HG02870 (cell line): ENCODE measurements at regions not wholly inside any gene's neighbourhood (a gene's known extent, or its start where the extent isn't known, plus 50 kb on each side); places are given as distances from the start of the nearest gene placed in this dataset.
"Not testable (repeated sequence)": the region's sequence is repeated elsewhere in the genome, so short reads cannot be mapped to it uniquely, and the experiment has no call there.

Source experiments
- ATAC-seq: cut with Tn5 transposase; IDR thresholded peaks from one replicate; pipeline ENCODE4 v1.9.1; 2021; ENCODE audit warnings: mild to moderate bottlenecking, moderate library complexity; ENCODE audit not compliant: unreplicated experiment

DNA sequence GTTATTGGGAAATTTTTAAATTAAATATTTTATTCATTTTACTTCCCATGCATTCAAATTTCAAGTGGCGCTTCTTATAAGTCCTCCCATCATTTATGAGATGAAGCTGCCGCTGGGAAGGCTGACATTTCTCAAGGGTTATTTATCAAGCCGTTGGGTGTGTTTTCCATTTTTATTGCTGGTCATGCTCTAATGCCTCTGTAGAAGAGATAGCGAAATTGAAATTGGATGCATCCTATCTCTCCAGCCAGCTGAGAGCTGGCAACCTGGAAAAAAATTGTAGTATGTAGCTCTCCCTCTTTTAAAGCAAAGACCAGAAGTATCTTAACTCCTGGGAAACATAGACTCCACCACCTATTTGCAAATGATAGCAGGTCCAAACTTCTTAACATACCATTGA is 135.9 kb downstream of the C6orf118 start:
- no peak for ATAC-seq

DNA sequence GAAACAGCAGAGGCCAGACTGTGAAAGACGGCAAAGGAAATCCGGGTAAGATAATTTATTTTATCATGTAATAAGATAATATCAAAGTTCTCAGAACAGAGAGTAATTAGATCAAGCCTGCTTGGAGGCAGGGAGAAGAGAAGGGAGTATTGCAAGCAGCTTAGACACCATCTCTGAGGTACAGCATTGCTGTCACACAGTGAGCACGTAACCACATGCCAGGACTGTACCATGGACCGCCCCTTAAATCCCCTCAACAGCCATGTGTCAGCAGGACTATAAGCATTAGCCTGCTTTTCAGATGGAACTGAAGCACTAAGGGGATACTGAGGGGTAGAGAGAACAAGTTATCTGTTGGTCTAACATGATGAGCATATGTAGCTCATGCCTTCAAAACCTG is 141.5 kb downstream of the C6orf118 start:
- no peak for ATAC-seq

DNA sequence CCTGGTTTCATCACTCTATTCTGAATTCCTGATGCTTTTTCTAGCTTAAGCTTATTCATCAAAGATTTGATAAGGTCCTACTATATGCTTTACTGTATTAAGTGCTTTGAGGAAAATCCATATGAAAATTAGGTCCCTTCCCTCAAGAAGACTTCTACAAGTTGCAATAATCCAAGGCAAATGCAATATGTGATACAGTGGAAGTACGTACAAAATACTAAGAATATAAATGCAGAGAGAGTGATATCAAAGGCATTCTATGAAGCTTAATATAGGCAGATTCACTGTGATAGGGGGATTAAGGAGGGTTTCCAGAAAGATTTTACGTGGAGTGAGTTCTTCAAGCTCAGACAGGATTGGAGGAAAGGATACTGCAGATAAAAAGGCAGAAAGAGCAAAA is 142.1 kb downstream of the C6orf118 start:
- no peak for ATAC-seq

DNA sequence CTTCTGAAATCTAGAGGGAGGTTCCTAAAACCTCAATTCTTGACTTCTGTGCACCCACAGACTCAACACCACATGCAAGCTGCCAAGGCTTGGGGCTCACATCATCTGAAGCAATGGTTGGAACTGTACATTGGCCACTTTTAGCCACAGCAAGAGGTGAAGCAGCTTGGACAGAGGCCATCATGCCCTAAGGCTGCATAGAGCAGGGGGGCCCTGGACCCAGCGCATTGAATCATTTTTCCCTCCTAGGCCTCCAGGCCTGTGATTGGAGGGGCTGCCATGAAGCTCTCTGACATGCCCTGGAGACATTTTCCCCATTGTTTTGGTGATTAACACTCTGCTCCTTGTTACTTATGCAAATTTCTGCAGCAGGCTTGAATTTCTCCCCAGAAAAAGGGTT is 145.9 kb downstream of the C6orf118 start:
- ATAC-seq, result no peak

DNA sequence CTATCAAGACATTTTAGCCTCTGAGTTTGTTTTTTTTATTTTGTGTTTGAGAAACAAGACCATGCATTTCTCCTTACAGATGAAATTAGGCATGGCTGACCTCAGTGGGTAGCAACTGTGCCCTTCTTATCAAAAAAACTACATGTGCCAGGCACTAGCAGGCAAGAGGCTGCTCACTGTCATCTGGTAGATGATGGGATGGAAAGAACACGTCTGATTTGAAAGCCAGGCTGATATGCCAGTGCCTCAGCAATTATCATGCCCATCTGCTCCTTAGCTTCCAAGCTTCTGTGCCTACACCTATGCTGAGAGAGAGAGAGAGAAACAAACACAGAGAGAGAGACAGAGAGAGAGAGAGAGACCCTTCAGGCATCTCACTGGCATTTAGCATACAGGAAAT is 149.9 kb downstream of the C6orf118 start:
- ATAC-seq, result no peak

DNA sequence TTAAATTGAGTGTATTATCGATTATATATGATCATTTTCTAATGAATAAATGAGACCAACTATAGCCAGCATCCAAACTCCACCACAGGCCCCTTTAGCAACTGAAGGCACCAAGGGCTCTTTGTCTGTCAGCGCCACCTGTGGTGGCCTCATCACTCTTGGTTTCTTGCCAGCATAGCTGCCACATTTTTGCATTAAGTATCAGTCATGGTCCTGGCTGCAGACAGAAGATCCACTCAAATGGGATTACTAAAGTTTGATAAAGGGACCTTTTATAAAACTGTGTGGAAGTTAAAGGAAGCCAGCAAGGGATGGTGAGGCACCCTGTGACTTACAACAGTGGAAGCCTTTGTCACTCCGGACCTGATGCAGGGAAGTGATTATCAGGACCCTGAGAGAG is 162.9 kb downstream of the C6orf118 start:
- ATAC-seq, result no peak

DNA sequence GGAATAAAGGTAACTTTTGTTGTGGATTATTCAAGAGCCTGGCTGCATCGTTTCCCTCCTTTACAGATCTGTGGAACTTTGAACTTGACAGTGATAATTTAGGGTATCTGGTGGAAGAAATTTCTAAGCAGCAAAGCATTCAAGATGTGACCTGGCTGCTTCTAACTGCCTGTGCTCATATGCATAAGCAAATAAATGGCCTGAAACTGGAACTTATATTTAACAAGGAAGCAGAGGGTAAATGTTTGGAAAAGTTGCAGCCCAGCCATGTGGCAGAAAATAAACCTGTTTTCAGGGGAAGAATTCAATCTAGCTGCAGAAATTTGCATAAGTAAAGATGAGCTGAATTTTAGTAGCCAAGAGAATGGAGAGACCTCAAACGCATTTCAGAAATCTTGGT is 173.5 kb downstream of the C6orf118 start:
- ATAC-seq, result no peak

DNA sequence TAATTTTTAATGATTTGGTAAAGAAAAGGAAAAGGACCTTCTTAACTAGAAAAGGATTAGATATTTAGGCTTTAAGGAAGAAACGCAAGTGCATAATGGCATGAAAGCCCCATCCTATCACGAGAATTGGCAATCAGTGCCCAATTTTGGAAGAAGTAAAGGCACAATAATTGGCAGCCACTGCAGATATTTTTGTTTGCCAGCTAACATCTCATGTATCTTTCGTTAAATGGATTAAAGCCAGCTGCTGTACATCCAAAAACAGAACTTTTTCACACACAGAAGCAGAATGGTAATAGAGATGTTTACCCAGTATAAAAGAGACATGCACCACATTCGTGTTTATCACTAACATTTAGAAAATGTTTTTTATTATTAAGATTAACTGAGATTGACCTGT is 180.3 kb downstream of the C6orf118 start:
- no peak for ATAC-seq

DNA sequence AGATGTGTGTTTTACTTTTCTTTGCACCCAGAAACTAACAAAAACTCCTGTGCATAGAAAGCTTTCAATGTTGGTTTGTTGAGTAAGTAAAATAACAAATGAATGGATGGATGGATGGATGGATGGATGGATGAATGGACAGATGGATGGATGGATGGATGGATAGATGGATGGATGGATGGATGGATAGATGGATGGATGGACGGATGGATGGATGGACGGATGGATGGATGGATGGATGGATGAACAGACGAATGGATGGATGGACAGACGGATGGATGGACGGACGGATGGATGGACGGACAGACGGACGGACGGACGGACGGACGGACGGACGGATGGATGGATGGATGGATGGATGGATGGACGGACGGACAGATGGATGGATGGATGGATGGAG is 181.7 kb downstream of the C6orf118 start:
- not testable (repeated sequence) for ATAC-seq

DNA sequence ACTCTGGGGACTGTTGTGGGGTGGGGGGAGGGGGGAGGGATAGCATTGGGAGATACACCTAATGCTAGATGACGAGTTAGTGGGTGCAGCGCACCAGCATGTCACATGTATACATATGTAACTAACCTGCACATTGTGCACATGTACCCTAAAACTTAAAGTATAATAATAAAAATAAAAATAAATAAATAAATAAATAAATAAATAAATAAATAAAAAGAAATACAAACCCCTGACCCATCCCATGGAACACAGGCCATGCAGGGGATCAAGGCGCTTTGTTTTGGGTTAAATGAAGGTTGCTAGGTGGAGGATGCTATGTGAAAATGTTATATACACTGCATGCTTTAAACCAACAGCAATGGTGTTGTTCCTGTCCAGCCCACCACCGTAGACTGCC is 184.7 kb downstream of the C6orf118 start:
- ATAC-seq, result not testable (repeated sequence)

DNA sequence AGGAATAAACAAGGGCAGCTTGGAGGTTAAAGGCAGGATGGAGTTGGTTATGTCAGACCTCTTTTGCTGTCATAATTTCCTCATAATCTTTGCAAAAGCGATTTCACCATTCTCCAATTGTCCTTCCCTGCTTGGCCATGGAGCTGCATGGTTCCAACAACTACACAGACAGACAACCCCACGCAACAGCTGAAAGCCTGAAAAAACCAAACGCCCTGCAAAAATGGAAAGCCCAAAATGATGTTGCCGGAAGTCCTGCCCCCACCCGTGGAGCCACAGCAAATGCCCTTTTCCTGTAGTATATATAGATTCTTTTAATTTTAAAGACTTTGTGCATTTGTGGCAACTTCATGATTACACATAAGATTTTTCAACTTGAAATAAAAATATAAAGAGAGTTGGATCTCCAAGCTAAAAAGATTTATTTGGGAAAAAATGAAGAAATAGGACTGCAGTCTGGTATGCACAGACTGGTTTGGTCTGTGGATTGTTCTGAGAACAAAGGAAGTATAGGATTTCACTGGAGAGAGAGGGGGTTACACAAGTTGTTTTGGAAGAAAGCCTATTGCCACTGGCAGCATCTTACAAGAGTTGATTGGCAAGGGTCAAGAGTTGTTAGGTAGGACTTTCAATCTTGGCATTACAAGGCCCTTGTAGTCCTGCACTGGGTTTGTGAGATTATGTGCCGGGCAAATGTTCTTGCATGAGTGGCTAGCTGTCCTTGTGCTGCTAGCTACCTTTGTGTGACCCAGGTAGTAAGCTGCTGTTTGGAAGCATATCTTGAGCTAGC is 190.0 kb downstream of the C6orf118 start:
- ATAC-seq, result no peak

DNA sequence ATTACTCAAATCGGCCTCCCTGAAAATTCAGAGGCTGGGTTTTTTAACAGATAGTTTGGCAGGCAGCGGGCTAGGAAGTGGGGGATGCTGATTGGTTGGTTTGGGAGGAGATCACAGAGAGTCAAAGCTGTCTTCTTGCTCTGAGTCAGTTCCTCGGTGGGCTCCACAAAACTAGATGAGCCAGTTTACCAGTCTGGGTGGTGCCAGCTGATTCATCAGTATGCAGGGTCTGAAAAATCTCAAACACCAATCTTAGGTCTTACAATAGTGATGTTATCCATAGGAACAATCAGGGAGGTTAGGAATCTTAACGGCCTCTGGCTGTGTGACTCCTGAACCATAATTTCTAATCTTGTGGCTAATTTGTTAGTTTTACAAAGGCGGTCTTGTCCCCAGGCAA is 190.7 kb downstream of the C6orf118 start:
- ATAC-seq, result no peak

DNA sequence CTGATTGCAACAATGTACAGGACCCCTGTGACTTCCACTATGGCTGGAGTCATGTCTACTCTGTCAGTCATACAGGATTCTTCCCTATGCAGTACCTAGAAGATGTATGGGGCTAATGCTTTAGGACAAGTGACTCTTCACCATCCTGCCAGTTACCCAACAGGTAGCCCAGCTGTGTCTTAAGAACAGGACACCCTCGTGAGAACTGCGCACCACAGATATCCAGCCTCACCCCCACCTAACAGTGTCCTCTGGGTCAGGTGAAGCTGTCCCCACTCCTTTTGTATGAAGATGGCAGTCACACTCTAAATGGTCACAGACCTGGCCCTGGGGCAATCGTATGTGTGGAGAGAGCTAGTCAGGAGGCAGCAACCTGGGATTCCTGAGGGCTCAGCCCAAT is 191.6 kb downstream of the C6orf118 start:
- ATAC-seq, result no peak

DNA sequence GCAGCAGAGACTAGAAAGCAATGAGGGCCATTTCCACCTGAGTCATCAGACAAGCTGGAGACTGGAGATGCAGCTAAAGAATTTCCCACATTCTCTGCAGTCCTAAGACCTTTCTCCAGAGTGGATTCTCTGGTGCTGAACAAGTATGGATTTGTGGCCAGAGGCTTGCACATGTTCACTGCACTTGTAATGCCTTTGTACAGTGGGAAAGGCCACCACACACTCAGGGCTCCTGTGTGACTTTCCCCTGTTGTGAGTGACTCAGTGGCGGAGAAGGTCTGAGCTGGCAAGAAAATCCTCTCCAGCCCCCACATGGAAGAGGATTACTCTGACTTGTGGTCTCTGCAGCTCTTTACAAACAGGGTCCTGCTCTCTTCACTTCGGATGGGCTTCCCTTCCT is 192.3 kb downstream of the C6orf118 start:
- ATAC-seq, result no peak

DNA sequence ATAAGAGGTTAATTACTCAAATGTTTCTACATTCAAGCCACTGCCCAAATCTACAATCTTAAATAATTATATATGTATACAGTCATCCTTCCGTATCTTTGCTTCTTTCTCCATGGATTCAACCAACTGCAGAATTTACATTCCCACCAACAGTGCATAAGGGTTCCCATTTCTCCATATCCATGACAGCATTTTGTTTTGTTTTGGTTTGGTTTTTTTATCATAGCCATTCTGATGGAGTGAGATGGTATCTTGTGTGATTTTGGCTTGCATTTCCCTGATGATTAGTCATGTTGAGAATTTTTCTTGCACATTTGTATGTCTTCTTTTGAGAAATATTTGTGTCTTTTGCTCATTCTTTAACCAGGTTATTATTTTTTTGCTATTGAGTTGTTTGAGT is 198.5 kb downstream of the C6orf118 start:
- ATAC-seq, result no peak

DNA sequence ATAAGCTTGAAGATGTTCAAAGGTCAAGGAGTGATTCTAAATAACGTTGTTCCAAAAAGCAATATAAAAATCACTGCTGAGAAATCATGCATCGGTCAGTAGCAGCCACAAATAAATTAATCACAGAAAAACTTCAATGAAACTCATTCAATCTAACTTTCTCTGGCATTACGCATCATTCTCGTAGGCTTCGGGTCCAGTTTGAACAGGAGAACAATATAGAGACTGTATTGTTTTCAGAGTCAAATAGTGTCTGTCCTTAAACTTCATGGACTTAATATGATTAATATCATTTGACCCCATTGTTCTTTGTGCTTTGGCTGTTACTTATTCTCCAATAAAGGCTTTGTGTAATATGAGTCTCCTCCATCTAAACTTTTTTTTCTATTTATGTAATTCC is 200.4 kb downstream of the C6orf118 start:
- no peak for ATAC-seq

DNA sequence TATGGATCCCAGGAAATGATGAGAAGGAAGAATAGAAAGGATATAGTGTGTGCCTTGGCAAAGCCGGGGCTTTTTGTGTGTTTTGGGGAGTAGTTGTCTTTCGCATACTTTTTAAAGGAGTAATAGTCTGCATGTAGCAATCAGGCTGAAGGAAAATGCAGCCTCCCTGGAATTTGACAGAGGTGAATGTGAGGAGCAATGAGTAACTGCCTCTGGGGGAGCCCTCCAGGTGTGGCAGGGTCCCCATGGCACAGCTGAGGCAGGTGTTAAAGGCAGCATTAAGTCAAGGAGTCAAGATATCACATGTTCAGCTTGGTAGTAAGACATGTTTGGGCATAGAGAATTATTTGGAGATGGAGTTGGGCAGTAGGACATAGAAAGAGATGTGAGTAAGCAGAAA is 203.1 kb downstream of the C6orf118 start:
- no peak for ATAC-seq

DNA sequence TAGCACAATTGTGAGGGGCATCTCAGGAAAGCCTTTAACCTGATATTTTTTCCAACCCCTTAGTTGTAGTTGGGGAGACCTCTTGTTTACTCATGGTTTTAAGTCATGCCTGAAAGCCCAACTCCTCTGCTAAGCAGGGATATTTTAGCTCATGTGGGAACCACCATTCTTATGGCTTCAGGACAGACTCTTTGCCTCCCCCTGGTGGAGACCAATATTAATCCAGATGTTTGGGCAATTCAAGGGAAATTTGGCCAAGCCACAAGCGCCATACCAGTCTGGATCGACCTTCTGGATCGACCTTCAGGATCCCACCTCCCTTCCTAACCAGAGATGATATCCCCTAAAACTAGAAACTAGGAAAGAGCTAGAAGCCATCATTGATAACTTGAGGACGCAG is 211.2 kb downstream of the C6orf118 start:
- no peak for ATAC-seq

DNA sequence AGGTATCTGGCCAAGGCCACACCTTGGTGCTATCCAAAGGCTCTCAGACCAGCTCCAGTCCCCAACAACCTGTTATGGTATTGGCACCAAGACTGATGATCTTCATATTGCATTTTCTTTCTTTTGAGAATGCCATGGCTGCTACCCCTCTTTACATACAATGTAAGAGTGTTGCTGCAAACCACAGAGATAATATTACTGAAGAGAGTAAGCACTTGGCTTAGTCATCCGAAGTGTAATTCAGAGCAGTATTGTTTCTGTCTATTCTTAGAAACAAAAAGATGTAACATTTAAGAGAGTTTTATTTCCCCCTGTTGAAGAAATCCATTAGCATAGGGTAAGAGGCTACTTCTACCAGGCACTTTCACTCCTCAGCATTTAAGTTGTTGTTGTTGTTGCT is 212.5 kb downstream of the C6orf118 start:
- no peak for ATAC-seq

DNA sequence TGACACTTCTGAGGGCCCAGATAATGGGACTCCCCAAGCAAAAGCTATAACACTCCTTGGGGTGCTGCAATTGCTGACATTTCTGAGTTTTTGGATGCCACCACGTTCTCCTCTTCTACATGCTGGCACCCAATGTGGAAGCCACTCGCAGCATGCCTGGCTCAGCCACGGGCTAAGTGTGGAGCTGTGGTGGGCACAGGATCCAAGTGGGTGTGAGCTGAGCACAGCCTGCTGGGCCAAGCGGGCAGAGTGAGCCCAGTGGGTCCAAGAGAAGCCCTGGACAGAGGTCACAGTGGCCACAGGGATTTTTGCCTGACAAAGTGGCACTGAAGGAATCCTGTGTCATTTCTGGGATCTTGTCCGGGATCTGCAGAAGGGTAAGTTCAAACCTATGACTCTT is 213.2 kb downstream of the C6orf118 start:
- ATAC-seq, result no peak

DNA sequence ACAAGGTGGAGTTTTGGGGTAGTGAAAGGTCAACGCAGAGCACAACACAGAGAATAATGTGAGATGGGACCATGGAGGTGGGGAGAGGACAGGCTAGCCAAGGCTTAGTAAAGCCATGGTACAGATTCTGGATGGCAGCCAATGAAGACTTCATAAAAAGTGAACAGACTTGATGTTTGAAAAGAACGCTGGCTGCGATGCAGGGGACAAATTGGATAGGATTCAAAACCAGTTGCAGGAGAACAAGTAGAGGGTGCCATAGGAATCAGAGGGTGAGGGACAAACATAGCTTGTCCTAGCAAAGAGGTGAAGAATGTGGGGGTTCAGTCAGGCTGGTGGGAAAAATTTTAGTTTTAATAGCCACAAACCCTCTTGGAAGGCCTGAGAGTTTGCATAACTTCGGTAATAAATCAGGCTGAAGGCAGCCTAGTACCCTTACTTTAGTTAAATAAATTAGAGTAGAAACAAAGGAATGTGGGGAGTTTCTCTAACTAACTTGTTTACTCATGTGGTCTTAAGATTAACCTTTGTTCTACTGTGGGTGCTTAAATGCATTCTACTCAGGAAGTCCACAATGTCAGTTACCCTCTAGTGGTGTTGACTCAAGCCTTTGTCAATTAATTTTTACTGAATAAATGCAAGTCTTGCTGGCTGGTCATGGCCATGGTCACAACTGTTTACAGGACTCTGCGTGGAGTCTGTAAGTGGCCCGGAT is 216.4 kb downstream of the C6orf118 start:
- no peak for ATAC-seq

DNA sequence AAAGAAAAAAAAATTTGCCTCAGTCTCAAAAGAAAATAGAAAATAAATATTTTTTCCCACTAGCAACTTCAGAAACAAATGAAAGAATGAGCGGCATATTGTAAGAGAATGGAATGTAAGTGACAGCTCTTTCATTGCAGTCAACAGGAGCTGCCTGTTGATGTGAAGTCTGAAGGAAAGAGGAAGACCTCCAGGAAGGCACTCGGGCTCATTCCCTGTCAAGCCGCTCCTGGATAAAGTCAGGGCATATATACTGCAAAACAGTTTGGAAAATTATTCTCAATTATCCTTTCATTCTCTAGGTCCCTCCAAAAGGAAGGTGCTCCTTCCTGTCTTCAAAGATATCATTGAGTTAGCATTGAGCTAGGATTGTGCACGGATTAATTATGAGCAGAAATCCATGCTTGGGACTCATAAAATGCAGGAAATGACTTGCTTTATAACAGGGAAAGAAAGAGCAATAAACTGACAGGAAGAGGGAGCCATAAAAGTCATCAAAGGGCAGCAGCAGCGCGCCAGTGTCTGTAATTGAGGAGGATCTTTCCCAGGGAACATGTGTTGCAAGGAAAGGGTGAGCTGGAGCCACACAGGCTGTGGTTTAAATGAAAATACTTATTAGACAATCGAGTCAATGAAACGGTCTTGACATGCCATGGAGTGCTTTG is 218.2 kb downstream of the C6orf118 start:
- ATAC-seq, result no peak
